ENCODE measurements at regions not wholly inside any gene's neighbourhood (a gene's known extent, or its start where the extent isn't known, plus 50 kb on each side); places are given as distances from the start of the nearest gene placed in this dataset.

DNA sequence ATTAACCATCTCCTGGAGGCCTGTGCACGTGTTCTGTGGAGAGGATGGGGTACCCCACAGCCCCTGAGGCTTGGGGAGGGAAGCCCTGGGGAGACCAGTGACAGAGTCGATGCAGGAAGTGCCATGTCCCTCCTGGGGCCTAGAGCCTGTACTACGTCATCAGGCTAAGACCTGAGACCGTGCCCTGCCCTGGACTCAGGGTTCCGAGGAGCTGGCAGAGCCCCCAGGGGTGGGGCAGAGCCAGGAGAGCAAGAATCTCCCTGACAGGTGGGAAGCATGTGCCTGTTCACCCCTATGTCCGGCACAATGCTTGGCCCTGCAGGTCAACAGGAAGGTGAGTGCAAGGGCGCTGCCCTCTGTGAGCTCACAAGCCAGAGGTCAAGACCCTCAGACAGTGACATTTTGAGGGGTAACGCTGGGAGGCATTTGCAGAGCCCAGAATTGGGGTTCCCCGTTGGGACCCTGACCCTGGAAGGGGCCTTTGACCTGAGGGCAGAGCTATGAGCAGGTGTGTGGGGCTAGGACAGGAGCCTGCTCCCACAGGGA is 781.6 kb downstream of the BRD1 start:
- DNase-seq = no peak

DNA sequence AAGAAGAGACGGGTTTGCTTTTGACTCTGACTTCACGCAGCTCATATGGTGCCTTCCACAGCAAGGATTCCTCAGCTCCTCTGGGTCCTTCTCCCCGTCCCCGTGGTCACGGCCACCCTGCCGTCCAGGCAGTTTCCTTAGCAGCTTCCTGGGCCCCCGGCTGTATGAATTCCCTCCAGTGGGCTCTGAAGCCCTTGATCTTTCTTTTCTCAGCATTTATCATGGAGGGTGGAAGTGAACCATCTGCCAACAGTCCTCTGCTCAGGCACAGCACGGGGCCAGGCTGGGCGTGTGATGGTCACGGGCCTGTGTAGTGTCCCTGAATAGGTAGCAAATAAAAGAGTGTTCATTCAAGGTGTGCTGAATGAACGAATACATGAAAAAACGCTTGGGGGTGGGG is 782.4 kb downstream of the BRD1 start:
- DNase-seq = no peak

- no peak for DNase-seq
Measured at GRCh38 chr22:49044776-49045175, 782.9 kb downstream of the BRD1 start.

- no peak for DNase-seq
Measured at GRCh38 chr22:49044091-49044490, 783.6 kb downstream of the BRD1 start.

DNA sequence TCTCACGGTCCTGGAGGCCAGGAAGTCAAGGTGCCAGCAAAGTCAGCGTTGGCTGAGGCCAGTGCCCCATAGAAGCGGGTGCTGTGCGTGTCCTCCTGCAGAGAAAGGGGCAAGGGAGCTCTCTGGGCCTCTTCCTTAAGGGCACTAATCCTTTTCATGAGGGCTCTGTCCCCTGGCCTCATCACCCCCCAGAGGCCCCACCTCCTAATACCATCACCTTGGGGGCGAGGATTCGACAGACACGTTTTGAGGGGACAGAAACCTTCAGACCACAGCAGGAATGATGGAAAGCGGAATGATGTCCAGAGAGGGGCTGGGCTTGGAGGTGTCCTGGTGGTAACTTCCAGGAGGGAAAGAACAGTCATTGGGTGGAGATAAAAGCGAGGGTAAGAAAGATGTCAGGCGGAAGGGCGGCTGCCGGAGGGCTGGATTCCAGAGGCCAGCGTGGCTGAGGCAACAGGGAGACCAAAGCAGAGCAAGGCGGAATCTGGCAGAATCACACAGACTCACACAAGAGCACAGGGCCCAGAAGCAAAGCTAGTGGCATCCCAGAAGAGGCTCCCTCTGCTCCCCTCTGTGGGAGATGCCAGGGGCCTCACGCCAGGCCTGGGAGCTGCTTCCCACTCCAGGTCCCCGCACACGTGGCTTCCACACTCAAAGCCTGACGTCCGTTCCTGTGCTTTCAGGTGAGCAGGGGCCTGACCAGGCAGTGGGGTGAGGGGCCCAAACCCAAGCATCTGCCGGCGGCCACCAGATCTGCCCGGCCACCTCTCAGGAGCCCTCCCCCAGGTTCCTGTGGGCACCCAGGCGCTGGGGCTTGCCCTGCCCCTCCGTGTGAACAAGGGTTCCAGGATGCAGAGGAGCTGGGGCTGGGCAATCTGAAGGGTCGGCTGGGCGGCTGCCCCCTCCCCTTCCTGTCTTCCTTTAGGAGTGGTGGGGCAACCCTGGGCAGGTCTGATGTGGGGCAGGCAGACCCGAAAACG is 784.5 kb downstream of the BRD1 start:
- no peak for DNase-seq

DNA sequence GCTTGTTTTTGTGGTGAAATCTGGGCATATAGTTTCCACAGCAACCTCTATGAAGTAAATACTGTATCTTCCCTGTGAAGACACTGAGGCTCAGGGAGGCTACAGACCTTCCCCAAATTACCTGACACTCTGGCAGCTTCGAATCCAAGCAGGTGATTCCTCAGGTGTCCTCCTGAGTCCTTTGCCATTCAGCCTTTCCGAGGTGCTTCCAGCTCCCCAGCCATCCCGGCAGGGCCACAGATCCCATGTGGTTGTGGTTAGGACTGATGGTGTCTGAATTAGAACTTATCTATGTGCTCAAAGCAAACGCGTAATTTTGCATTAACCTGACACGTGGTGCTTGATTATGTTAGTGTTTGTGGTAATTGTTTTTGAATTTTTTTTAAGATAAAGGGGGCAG is 785.6 kb downstream of the BRD1 start:
- no peak for DNase-seq

- no peak for DNase-seq
Measured at GRCh38 chr22:49040754-49041467, 786.8 kb downstream of the BRD1 start.

- DNase-seq = no peak
Measured at GRCh38 chr22:49040111-49040510, 787.6 kb downstream of the BRD1 start.

DNA sequence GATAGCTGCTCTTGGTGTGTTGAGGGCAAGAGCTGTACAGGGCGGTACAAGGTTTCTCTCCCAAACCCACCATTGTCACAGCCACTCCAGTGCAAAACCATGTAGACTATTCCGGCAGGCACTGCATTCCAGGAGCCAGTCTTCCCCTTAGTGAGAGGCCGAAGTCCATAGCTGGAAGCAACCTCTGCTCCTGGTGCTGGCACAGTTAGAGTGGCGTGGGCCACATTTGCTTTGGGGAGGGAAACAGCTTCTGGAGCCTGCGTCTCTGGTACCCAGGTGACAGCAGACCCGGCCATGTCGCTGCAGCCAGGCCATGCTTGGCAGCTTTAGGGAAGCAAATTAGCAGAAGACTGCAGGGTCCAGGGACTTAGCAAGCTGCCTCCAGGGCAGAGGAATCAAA is 788.0 kb downstream of the BRD1 start:
- no peak for DNase-seq

DNA sequence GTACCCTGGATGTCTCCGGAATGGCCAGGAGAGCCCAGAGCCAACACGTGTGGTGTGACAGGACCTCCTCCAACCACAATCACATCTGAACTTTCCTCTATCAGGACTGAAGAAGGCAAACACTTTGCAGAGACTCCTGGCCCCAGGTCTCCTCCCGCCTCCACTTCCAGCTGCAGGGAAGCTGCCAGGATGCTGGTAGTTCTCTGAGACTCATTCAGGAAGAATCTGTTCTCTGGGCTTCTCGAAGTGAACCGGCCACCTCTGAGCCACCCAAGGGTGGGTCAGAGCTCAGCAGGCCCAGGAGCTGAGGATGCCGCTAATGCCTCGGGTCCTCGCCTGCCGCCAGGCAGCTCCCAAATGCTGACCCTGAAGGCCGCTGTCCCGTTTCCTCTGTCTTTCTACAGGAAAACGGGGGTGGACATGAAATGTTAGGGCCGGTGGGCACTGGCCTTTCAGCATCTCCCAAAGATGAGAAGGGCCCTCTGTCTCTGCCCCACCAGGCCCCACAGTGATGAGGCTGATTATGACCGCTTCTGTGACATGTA is 789.9 kb downstream of the BRD1 start:
- DNase-seq = no peak

DNA sequence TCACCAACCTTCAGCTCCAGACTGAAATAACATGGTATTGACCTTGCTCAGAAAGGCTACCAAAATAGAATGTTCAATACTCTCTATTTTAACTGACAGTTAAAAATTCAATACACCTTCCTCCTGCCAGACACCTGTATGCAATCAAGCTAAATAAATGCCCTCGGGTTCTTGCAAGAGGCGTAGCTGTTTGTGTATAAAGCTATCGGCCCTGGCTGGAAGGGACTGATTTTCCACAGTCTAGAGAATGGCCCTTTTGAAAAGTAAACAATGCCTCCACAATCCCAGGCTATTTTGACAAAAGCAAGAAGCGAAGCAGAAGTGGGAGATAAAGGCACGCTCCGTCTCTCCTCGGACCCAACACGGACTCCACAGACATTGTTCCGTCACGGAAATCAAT is 791.2 kb downstream of the BRD1 start:
- DNase-seq = no peak

GRCh38 chr22:49035818-49036457 is 791.7 kb downstream of the BRD1 start:
- DNase-seq = no peak

- no peak for DNase-seq
Measured at GRCh38 chr22:49034836-49035817, 792.5 kb downstream of the BRD1 start.

DNA sequence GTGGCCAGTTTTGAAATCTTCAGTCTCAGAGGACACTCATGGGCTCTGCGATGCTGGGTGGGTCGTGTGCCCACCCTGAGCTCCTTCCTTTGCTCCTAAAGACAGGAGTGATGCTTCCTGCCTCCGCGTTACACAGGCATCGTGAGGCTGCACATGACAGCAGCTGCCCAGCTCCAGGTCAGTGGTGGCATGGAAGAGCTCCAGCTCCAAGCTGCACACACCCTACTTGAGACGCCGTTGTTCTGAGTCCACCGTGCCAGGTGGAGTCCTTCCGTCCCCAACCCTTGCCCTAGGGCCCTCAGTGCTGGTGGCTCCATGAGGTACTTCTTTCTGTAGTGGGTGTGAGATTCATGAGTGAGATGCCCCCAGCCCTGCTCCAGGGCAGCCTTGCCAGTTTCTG is 794.1 kb downstream of the BRD1 start:
- no peak for DNase-seq

GRCh38 chr22:49032821-49033220 is 794.9 kb downstream of the BRD1 start:
- DNase-seq = no peak

DNA sequence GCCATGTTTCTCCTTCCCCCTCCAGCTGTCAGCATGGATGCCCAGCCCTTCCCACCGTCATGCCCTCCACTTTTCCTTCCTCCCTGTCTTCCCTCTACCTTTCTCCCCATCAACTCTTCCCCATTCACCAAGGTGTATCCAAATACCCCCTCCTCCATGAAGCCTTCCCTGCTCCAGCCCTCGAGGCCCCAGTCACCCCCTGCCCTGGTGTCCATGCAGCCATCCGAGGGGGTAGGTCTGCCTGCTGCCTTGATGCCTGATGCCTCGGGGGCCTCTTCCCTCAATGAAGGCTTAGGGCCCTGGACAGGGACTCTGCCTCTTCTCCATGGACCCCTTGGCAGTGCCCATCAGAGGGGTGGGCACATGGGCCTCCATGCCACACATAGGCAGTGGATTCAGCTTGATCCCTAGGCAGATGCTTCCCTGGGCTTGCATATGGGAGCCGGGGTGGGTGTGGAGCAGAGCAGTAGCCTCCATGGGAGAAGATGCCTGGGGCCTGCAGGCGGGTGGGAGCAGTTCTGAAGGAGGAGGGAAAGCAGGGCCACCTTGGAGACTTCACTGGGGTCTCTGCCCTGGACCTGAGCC is 795.8 kb downstream of the BRD1 start:
- DNase-seq = no peak

DNA sequence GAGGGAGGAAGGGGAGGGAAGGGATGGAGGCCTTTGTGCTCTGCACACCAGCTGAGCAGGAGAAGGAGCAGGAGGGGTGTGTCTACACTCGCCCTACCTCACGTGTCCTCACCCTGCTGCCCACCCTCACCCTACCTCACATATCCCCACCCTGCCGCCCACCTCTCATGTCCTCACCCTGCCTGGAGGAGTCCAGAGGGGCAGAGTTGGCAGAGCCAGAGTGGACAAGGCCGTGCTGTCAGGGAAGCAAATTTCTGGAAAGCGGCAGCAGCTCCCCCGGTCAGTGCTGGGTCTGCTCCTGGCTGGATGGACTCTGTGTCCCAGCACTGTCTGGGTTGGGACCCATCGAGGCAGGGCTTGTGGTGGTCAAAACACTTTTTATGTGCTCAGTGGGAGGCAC is 799.6 kb downstream of the BRD1 start:
- no peak for DNase-seq

DNA sequence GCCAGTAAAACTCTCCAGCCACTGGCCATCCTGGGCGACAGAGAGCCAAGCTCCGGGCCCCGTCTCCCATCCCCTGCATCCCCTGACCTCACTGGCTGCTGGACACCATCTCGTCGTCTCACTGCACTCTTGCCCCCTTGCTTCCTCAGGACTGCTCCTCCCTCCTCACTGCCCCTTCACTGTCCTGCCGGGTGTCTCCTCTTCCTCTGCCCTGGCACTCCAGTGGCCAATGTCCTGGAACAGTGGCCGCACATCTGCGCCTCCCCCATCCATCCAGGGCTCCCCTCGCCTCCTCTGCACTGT is 800.4 kb downstream of the BRD1 start:
- no peak for DNase-seq

GRCh38 chr22:49026494-49027367 is 800.9 kb downstream of the BRD1 start:
- no peak for DNase-seq

Data from skin of body (tissue), 1 donor.